Right lobe of liver (tissue), 6 donors: ENCODE measurements at regions not wholly inside any gene's neighbourhood (a gene's known extent, or its start where the extent isn't known, plus 50 kb on each side); places are given as distances from the start of the nearest gene placed in this dataset.

Experiments used
- ATAC-seq, 4 donors: fragments of 200-7000 bp; cut with Tn5 transposase; one replicate each; pipeline ENCODE4 v1.9.1; 2020; ENCODE audit warnings: mild to moderate bottlenecking in 4 of 4, moderate library complexity in 4 of 4
- DNase-seq, 3 donors: peaks; one replicate each; pipeline ENCODE4 v3.0.0-alpha.2; 2020
- H3K27ac ChIP-seq, 3 donors: fragments of 200-600 bp; one replicate each; pipeline ENCODE4 v1.8.0; 2022
- H3K27me3 ChIP-seq, 2 donors: fragments of 200-600 bp; one replicate each; pipeline ENCODE4 v1.8.0; 2022
- H3K36me3 ChIP-seq, 4 donors: fragments of 200-600 bp; sonication (generic) in 1 of 4; one replicate each; pipeline versions ENCODE4 v1.5.1 to v1.8.0; 2017 to 2022; ENCODE audit warnings: control low read depth in 1 of 4
- H3K4me1 ChIP-seq, 4 donors: fragments of 200-600 bp; sonication (generic) in 1 of 4; one replicate each; pipeline versions ENCODE4 v1.5.1 to v1.8.0; 2017 to 2022; ENCODE audit warnings: control low read depth in 1 of 4
- H3K4me3 ChIP-seq, 3 donors: fragments of 200-600 bp; one replicate each; pipeline ENCODE4 v1.8.0; 2022
- H3K9me3 ChIP-seq, 4 donors: fragments of 200-600 bp; sonication (generic) in 1 of 4; one replicate each; pipeline versions ENCODE4 v1.5.1 to v1.8.0; 2017 to 2022; ENCODE audit warnings: control low read depth in 1 of 4
- POLR2A ChIP-seq: fragments of 450-650 bp; IDR thresholded peaks from one replicate; pipeline ENCODE4 v1.6.1; 2017; ENCODE audit warnings: antibody characterized with exemption, mild to moderate bottlenecking
- WGBS: methylation state at CpG from one replicate; pipeline ENCODE4 v1.1.6; 2018; ENCODE audit warnings: low coverage, low lambda C conversion rate; ENCODE audit not compliant: insufficient coverage; ENCODE audit errors: missing lambda C conversion rate; 5-methylcytosine and 5-hydroxymethylcytosine counted together
- intact Hi-C, 2 donors: fragments of 100-400 bp; cut with DNase I; formaldehyde crosslinking; loops; one replicate each; pipeline versions ENCODE4 v1.11.2 to v1.14.1; 2022
- TF ChIP-seq, protein P1 (sequence below), 4 donors: fragments of 200-600 bp in 3 of 4; fragments of 450-650 bp in 1 of 4; IDR thresholded peaks; one replicate each; pipeline versions ENCODE4 v1.5.1 to v1.8.0; 2016 to 2022; ENCODE audit warnings: antibody characterized with exemption in 4 of 4, mild to moderate bottlenecking in 2 of 4
- donor health status: DM: no; HTN: yes; CAD: no.
- donor health status: DM: no; HTN: no; CAD: no.
- donor health status: DM: no; HTN: no; CAD: no.
- donor health status: DM: no; HTN: yes; CAD: no.
- donor health status: DM: no; HTN: yes; CAD: no.

DNA sequence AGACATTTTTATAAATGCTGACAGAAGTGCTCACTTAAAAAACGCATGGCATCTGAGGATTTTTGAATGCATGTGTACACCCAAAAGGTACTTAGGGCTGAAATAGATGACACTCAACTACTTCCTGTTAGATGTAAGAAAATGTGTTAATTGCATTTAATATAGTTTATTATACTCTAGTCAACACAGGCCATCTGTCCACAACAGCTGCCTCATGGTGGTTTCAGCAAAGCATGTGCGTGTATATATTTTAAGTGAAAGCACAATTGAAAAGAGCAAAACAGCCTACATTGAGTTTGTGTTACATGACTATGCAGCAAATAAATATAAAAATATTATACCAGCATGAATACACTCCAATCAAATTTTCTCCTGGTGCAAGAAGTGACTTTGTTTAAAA is 1233.0 kb upstream of the EYS start:
- DNase-seq (no peak), ATAC-seq (no peak)
- H3K4me1 ChIP-seq: no peaks in the 10 kb centered on the region

GRCh38 chr6:66937180-66937579 is 1230.2 kb upstream of the EYS start:
- WGBS: 75% methylated on average over 1 of the region's 3 CpGs
- intact Hi-C loops: no loop called here
- no peak for DNase-seq

More for the DNA sequence above, 1233.0 kb upstream of the EYS start:
- TF ChIP-seq, protein P1, sequence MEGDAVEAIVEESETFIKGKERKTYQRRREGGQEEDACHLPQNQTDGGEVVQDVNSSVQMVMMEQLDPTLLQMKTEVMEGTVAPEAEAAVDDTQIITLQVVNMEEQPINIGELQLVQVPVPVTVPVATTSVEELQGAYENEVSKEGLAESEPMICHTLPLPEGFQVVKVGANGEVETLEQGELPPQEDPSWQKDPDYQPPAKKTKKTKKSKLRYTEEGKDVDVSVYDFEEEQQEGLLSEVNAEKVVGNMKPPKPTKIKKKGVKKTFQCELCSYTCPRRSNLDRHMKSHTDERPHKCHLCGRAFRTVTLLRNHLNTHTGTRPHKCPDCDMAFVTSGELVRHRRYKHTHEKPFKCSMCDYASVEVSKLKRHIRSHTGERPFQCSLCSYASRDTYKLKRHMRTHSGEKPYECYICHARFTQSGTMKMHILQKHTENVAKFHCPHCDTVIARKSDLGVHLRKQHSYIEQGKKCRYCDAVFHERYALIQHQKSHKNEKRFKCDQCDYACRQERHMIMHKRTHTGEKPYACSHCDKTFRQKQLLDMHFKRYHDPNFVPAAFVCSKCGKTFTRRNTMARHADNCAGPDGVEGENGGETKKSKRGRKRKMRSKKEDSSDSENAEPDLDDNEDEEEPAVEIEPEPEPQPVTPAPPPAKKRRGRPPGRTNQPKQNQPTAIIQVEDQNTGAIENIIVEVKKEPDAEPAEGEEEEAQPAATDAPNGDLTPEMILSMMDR (IDR thresholded peaks at IDR 0.05): no peak
- TF ChIP-seq POLR2A: no peak
- intact Hi-C loops: no loop called here
- H3K36me3 ChIP-seq: no peaks in the 10 kb centered on the region
- WGBS: 55% methylated on average over 2 of the region's 2 CpGs
- H3K27me3 ChIP-seq: no peaks in the 10 kb centered on the region
- no peaks in the 10 kb centered on the region for H3K9me3 ChIP-seq
- no peak overlapping the region for H3K4me3 ChIP-seq
- H3K27ac ChIP-seq: no peak overlapping the region

GRCh38 chr6:66935612-66936011 is 1228.6 kb upstream of the EYS start:
- H3K4me3 ChIP-seq: no peak overlapping the region
- no peak overlapping the region for H3K27ac ChIP-seq
- no peaks in the 10 kb centered on the region for H3K4me1 ChIP-seq
- 42% methylated on average over 2 of the region's 3 CpGs for WGBS
- DNase-seq: no peak
- TF ChIP-seq, protein P1 (IDR thresholded peaks at IDR 0.05): no peak
- no peak for TF ChIP-seq POLR2A
- ATAC-seq: no peak
- no peaks in the 10 kb centered on the region for H3K27me3 ChIP-seq
- no peaks in the 10 kb centered on the region for H3K36me3 ChIP-seq
- intact Hi-C loops: no loop called here
- no peaks in the 10 kb centered on the region for H3K9me3 ChIP-seq

More at GRCh38 chr6:66937180-66937579, 1230.2 kb upstream of the EYS start:
- H3K4me1 ChIP-seq: no peaks in the 10 kb centered on the region
- H3K9me3 ChIP-seq: no peaks in the 10 kb centered on the region
- H3K36me3 ChIP-seq: no peaks in the 10 kb centered on the region
- no peak overlapping the region for H3K27ac ChIP-seq
- H3K4me3 ChIP-seq: no peak overlapping the region
- TF ChIP-seq POLR2A: no peak
- TF ChIP-seq, protein P1 (IDR thresholded peaks at IDR 0.05): no peak
- H3K27me3 ChIP-seq: no peaks in the 10 kb centered on the region
- no peak for ATAC-seq

- no peak for DNase-seq
- intact Hi-C loops: no loop called here
- 47% methylated on average over 2 of the region's 2 CpGs for WGBS
Measured at GRCh38 chr6:66931787-66932186, 1224.8 kb upstream of the EYS start.

More at GRCh38 chr6:66931787-66932186, 1224.8 kb upstream of the EYS start:
- H3K4me1 ChIP-seq: no peaks in the 10 kb centered on the region
- H3K36me3 ChIP-seq: no peaks in the 10 kb centered on the region
- TF ChIP-seq, protein P1 (IDR thresholded peaks at IDR 0.05): no peak
- no peak for TF ChIP-seq POLR2A
- no peaks in the 10 kb centered on the region for H3K9me3 ChIP-seq
- ATAC-seq: no peak
- H3K27ac ChIP-seq: no peak overlapping the region
- H3K27me3 ChIP-seq: no peaks in the 10 kb centered on the region
- no peak overlapping the region for H3K4me3 ChIP-seq
